Parathyroid adenoma (tissue), 2 donors: ENCODE measurements at regions not wholly inside any gene's neighbourhood (a gene's known extent, or its start where the extent isn't known, plus 50 kb on each side); places are given as distances from the start of the nearest gene placed in this dataset.

ENCODE experiments used
- H2AFZ ChIP-seq: fragments of 300-600 bp; sonication (generic); one replicate; pipeline ENCODE4 v1.7.0; 2017; ENCODE audit warnings: antibody characterized with exemption, mild to moderate bottlenecking
- H3K27ac ChIP-seq: fragments of 300-600 bp; sonication (generic); one replicate; pipeline ENCODE4 v1.7.0; 2017
- H3K27me3 ChIP-seq: fragments of 300-600 bp; sonication (generic); one replicate; pipeline ENCODE4 v1.7.0; 2017; ENCODE audit warnings: low read length; ENCODE audit not compliant: control insufficient read depth, insufficient read depth
- H3K36me3 ChIP-seq: fragments of 300-600 bp; sonication (generic); one replicate; pipeline ENCODE4 v1.7.0; 2017; ENCODE audit warnings: low read length; ENCODE audit not compliant: control insufficient read depth, insufficient read depth
- H3K4me1 ChIP-seq: fragments of 300-600 bp; sonication (generic); one replicate; pipeline ENCODE4 v1.7.0; 2017; ENCODE audit warnings: control low read depth
- H3K4me2 ChIP-seq: fragments of 300-600 bp; sonication (generic); one replicate; pipeline ENCODE4 v1.7.0; 2017; ENCODE audit warnings: low read length
- H3K4me3 ChIP-seq: fragments of 300-600 bp; sonication (generic); one replicate; pipeline ENCODE4 v1.7.0; 2017; ENCODE audit warnings: low read depth, low read length
- H3K79me2 ChIP-seq: fragments of 300-600 bp; sonication (generic); one replicate; pipeline ENCODE4 v1.7.0; 2017; ENCODE audit warnings: control low read depth
- H3K9ac ChIP-seq: fragments of 300-600 bp; sonication (generic); one replicate; pipeline ENCODE4 v1.7.0; 2017; ENCODE audit warnings: mild to moderate bottlenecking
- H3K9me3 ChIP-seq: fragments of 300-600 bp; sonication (generic); one replicate; pipeline ENCODE4 v1.7.0; 2017; ENCODE audit warnings: low read length; ENCODE audit not compliant: control insufficient read depth
- CTCF ChIP-seq: fragments of 300-600 bp; sonication (generic); IDR thresholded peaks from one replicate; pipeline ENCODE4 v1.7.0; 2017; ENCODE audit warnings: antibody characterized with exemption, mild to moderate bottlenecking
- donor health status: primary hyperparathyroidism.

GRCh38 chr15:59873644-59874272, 130.4 kb upstream of the FOXB1 start:
- Histone ChIP-seq H3K27me3 (no peaks in the 10 kb centered on the region), H2AFZ (no peak overlapping the region), H3K4me1 (no peaks in the 10 kb centered on the region), H3K9me3 (no peaks in the 10 kb centered on the region), H3K4me2 (no peak overlapping the region), H3K27ac (no peak overlapping the region), H3K9ac (no peak overlapping the region), H3K79me2 (no peaks in the 10 kb centered on the region), H3K36me3 (no peaks in the 10 kb centered on the region), H3K4me3 (no peak overlapping the region)
- no peak for TF ChIP-seq CTCF

- Histone ChIP-seq H3K79me2 (no peaks in the 10 kb centered on the region), H2AFZ (no peak overlapping the region), H3K9ac (no peak overlapping the region), H3K9me3 (no peaks in the 10 kb centered on the region), H3K4me1 (no peaks in the 10 kb centered on the region), H3K4me3 (no peak overlapping the region), H3K27ac (no peak overlapping the region), H3K4me2 (no peak overlapping the region), H3K27me3 (no peaks in the 10 kb centered on the region), H3K36me3 (no peaks in the 10 kb centered on the region)
- no peak for TF ChIP-seq CTCF
Measured at GRCh38 chr15:59867086-59867855, 136.8 kb upstream of the FOXB1 start.

GRCh38 chr15:59866642-59867041, 137.5 kb upstream of the FOXB1 start:
- H3K36me3 ChIP-seq, result no peaks in the 10 kb centered on the region
- H3K4me3 ChIP-seq, result no peak overlapping the region
- no peak overlapping the region for H2AFZ ChIP-seq

DNA sequence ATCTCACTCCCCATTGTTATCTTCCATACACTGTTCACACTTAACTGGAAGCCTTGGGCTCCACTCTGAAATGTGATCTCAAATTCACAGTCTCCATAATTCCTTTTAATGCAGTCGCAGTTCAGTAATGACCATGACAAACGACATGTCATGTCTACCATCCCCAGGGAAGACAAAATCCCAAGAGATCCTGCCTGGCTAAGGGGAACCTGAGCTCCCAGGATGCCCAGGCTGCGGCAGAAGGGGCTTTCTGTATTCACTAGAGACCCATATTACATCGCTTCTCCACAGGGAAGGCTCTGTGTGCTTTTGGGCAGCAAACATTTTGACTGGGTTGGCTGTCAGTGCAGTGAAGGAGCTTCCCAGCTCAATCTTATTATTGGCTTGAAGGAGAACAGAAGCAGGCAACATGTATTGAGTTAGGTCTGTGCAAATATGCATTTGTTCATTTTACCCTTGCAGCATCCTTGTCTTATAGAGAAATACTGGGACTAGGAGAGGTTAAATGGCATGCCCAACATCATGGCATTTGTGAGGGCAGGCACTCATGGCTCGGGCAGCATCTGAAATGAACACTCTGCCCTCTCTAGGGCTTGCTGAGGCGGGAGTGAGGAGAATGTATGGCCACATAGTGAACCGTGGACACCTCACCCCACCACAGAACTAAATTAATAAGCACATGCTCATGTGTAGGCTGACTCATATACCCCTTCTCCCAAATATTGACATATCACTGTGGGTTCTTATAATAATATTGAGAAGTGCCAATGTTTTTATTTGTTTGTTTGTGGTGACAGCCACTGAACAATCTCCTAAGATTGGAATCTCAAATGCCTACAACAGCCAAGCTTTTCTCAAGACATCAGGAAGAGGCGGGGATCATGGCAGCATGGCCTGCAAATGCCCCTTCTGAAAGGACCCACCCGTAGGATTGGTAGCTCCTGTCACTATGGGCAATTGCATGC, 141.6 kb upstream of the FOXB1 start:
- H3K27ac ChIP-seq, result no peak overlapping the region
- no peaks in the 10 kb centered on the region for H3K79me2 ChIP-seq
- no peak overlapping the region for H2AFZ ChIP-seq
- no peak overlapping the region for H3K9ac ChIP-seq
- H3K9me3 ChIP-seq, result no peaks in the 10 kb centered on the region
- H3K27me3 ChIP-seq, result no peaks in the 10 kb centered on the region
- no peak for TF ChIP-seq CTCF
- H3K4me1 ChIP-seq, result no peaks in the 10 kb centered on the region
- H3K4me3 ChIP-seq, result no peak overlapping the region
- H3K36me3 ChIP-seq, result no peaks in the 10 kb centered on the region
- H3K4me2 ChIP-seq, result no peak overlapping the region

More at GRCh38 chr15:59866642-59867041, 137.5 kb upstream of the FOXB1 start:
- no peaks in the 10 kb centered on the region for H3K4me1 ChIP-seq
- H3K4me2 ChIP-seq, result no peak overlapping the region
- TF ChIP-seq CTCF, result no peak
- no peaks in the 10 kb centered on the region for H3K27me3 ChIP-seq
- H3K9ac ChIP-seq, result no peak overlapping the region
- H3K9me3 ChIP-seq, result no peaks in the 10 kb centered on the region
- H3K79me2 ChIP-seq, result no peaks in the 10 kb centered on the region
- no peak overlapping the region for H3K27ac ChIP-seq
